ENCODE measurements at regions not wholly inside any gene's neighbourhood (a gene's known extent, or its start where the extent isn't known, plus 50 kb on each side); places are given as distances from the start of the nearest gene placed in this dataset.

GRCh38 chr14:38127356-38127755 lies 80.3 kb upstream of the SSTR1 start:
- no peak for TF ChIP-seq CTCF (IDR thresholded peaks at IDR 0.05)
- TF ChIP-seq EZH2 (IDR thresholded peaks at IDR 0.05): no peak
- TF ChIP-seq EZH2phosphoT487 (IDR thresholded peaks at IDR 0.05): no peak
